KG1 (cell line): ENCODE measurements at regions not wholly inside any gene's neighbourhood (a gene's known extent, or its start where the extent isn't known, plus 50 kb on each side); places are given as distances from the start of the nearest gene placed in this dataset.
"Not testable (repeated sequence)": the region's sequence is repeated elsewhere in the genome, so short reads cannot be mapped to it uniquely, and the experiment has no call there.

Source experiments
- DNase-seq: peaks from one replicate; lab custom pipeline; 2025; lab: John Stamatoyannopoulos, UW

- no peak for DNase-seq
Measured at GRCh38 chr2:180695586-180696401, 284.6 kb upstream of the UBE2E3 start.

DNA sequence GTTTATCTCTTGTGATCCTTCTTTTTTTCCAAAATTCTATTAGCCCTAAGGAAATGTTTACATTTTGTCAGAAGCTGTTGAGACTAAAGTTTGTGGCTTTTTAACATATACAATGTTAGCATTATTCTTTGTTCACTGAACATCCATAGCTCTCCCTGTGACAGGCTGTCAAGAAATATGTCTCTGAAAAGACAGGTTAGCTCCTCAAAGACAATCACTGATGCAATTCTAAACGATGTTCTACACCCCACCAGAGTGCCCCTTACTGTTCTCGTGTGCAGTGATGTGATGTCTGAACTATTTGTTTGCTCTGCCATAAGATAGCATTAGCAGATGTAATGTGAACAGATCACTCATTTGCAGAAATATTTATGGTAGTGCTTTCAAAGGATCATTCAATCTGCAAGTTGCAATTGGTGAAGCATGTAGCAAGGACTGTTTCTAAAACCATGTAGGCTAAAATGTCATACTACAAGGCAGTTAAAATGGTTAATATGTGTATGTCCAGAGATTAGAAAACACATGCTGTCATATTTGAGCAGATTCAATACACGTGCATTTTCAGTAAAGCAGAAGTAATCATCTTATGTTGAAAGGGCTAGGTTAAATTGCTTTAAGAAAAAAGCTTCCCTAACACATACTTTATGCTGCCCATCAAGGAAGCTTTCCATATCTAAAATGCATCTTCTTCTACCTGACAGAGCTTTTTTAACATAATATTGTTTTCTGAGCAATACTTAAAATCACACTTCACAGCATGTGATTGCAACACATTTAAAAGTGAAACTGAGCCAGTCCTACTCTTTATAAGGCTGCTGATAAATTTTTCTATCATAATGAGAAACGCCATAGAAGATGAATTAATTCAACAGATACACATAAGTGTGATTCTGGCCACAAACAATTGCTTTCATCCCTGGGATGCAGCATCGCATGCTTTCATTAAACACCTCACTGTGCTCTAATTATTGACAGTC, 285.7 kb upstream of the UBE2E3 start:
- DNase-seq, result no peak

GRCh38 chr2:180692322-180692721, 288.1 kb upstream of the UBE2E3 start:
- no peak for DNase-seq

GRCh38 chr2:180691855-180692223, 288.6 kb upstream of the UBE2E3 start:
- DNase-seq, result not testable (repeated sequence)

DNA sequence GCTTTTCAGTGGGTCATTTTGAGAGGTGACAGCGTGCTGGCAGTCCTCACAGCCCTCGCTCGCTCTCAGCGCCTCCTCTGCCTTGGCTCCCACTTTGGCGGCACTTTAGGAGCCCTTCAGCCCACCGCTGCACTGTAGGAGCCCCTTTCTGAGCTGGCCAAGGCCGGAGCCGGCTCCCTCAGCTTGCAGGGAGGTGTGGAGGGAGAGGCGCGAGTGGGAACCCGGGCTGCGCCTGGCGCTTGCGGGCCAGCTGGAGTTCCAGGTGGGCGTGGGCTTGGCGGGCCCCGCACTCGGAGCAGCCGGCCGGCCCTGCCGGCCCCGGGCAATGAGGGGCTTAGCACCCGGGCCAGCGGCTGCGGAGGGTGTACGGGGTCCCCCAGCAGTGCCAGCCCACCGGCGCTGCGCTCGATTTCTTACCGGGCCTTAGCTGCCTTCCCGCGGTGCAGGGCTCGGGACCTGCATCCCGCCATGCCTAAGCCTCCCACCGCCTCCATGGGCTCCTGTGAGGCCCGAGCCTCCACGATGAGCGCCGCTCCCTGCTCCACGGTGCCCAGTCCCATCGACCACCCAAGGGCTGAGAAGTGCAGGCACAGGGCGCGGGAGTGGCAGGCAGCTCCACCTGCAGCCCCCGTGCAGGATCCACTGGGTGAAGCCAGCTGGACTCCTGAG, 289.1 kb upstream of the UBE2E3 start:
- not testable (repeated sequence) for DNase-seq

DNA sequence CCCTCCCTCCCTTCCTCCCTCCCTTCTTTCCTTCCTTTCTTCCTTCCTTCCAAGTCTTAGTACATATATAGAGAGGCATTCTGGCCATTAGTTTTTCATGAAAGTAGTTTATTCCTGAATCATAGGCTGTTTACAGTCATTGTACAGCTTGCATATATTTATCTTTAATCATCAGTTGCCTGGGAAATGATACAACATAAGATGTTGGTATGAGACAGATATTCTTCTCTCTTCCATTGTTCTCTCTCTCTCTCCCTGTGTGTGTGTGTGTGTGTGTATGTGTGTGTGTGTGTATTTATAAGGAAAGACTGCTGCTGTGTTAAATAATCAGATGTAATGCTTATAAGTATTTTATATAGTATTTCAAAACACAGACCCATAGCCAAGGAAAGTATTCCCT, 289.8 kb upstream of the UBE2E3 start:
- no peak for DNase-seq

DNA sequence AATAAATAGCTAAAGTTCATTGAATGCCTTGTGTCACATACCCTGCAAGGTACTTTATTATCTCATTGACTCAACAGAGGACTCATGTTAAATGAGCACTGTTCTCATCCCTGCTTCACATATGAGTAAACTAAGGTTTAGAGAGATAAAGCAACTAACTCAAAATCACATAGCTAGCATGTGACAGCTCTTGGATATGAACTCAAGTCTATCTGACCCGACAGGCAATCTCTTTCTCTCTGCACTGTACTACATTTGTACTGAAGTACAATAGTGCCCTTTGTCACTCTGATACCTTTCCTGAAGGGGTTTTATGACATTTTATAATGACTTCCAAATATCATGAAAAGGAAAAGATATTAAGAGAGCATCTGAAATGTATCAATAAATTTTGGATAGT, 297.5 kb upstream of the UBE2E3 start:
- no peak for DNase-seq

DNA sequence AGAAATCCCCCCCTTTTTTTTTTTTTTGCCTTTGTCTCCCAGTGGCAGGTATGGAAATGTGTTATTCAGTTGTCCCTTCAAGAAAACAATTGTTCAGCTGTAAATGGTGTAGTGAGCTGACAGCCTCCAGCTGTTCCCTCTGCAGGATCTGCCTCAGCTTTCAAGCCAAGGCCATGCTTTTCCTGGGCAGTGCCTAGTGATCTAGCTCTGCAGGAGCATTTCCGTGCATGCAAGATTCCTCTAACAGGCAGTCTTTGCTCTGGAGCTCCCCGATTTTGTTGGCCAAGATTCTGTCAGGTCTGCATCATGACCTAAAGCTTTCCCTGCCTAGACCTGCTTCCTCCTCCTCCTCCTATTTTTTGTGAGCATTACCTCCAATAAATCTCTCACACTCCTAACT, 300.7 kb upstream of the UBE2E3 start:
- DNase-seq, result no peak

- DNase-seq, result no peak
Measured at GRCh38 chr2:180678625-180678972, 301.8 kb upstream of the UBE2E3 start.

DNA sequence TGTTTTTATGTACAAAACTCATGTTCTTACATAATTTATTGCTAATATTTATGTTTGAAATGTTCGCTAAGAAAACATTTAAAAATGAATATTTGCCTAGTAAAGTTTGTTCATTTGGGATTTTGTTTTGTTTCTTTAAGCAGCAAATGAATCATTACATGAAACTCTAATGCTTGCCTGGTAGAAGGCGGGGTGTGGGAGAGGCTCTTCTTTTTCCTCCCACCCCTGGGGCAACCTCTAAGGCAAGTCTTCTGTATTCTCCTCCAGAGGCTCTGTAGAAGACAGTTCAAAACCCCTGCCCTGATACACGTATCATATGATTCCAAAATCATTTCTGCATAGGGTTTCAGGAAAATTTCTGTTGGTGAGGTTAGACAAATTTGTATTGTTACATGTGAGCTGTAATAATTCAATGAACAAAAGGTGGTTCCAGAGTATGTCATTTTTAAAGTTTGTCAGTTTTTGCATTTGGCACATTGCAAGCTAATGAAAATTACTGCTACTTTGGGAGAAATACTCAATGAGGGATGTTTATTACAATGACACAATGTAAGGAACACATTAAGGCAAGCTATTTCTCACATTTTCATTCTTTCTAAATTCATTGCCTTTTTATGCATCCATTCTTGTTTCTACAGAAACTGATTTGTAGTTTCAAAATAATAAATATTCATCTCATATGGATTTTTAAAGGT, 302.3 kb upstream of the UBE2E3 start:
- no peak for DNase-seq

- DNase-seq, result no peak
Measured at GRCh38 chr2:180677200-180677599, 303.2 kb upstream of the UBE2E3 start.

DNA sequence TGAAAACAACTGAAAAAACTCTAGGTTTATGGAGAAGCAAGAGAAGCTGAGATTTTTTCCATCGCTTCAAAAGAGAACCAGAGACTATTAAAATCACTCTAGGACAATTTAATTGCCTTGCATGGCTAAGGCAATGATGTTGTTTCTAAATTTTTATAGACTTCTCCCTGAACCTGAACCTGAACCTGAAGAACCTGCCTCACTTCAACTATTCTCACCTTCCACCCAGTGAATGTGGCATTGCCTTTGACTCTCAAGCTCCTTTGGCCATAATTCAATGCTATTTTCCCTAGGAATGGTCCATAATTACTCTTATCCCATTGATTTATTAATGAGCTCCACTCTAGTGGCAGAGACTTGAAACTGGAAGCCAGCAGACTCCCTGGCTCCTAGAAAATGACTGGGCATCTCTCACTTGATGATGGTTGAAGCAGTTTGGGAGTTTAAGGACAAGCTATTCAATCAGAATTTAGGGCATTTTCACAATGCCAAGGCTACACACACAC, 303.8 kb upstream of the UBE2E3 start:
- DNase-seq, result no peak

- no peak for DNase-seq
Measured at GRCh38 chr2:180675170-180675569, 305.2 kb upstream of the UBE2E3 start.

- no peak for DNase-seq
Measured at GRCh38 chr2:180672377-180672776, 308.0 kb upstream of the UBE2E3 start.

GRCh38 chr2:180670302-180671003, 310.0 kb upstream of the UBE2E3 start:
- no peak for DNase-seq

- no peak for DNase-seq
Measured at GRCh38 chr2:180669016-180669415, 311.4 kb upstream of the UBE2E3 start.

DNA sequence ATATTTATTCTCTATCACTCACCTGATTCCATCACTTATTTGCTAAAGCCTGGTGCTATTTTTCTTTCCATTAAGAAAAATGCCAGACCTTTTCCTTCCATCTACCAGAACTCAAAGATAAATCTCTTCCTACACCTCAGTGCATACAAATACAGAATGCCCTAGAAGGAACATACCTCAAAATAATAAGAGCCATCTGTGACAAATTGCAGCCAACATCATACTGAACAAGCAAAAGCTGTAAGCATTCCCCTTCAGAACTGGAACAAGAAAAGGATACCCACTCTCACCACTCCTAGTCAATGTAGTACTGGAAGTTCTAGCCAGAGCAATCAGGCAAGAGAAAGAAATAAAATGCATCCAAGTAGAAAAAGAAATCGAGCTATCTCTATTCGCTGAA, 315.9 kb upstream of the UBE2E3 start:
- DNase-seq, result no peak

DNA sequence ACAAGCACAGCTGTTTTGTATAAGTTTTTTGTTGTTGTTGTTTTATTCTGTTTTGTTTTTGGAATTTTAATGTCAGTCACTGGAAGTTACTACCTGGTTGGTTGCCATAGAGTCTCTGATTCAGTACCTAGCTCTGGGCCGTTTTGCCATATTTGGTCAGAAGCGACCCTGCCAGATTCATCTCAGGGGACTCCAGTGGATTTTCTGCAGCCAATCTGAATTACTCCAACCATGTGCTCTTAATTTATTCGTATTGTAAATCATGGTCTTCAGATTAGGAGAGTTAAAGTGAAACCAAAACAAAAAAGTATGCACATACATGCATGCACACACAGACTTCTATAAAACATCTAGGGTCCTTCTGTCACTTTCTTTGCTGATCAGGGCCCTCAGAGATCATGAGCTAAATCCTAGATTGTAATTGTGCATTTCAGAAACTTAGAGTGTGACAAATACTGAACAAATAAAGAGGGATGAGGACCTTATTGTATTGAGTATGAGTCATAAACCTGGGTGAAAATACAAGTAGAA, 317.4 kb upstream of the UBE2E3 start:
- DNase-seq, result no peak

- DNase-seq, result no peak
Measured at GRCh38 chr2:180662521-180662920, 317.9 kb upstream of the UBE2E3 start.

GRCh38 chr2:180661686-180662030, 318.7 kb upstream of the UBE2E3 start:
- no peak for DNase-seq
